ENCODE measurements at regions not wholly inside any gene's neighbourhood (a gene's known extent, or its start where the extent isn't known, plus 50 kb on each side); places are given as distances from the start of the nearest gene placed in this dataset.
A peak's percentile ranks its signal among the peaks of the same experiment; 100 is the strongest.

DNA sequence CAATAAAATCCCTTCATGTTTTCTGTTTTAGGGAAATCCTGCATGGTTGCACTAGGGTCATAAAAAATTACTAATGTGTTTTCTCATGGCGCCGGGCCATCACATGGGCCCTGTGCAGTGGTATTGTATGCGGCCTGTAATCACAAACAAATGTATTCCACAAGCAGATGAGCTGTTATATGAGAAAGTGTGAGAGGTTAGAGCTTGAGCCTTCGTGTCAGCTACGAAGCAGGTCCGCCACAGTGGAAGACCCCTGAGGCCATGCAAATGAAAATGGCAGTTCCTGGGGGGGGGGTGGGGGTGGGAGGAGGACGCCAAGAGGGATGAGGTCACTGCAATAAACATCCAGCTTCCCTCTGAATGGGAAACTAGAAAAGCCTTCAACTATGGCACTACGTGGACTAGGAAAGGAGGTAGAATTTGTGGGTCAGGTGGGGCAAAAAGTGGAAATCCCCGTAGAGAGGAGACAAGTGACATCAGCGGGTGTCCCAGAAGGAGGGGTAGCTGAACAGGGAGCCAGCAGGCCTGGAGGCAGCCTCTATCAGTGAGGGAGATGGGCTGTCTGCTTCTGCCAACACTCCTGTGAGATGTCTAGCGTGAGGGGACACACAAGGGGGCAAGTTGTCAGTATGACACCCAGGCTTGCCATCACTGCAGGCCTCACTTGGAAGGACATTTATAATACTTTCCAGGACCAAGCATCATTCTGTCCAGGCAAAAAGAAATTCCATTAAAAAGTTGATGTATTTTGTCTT is 130.3 kb upstream of the CTAGE1 start:
- Histone ChIP-seq H3K27ac (ENCODE audit: low read length, poor library complexity, severe bottlenecking) (no peak overlapping the region), H3K36me3 (ENCODE audit: control insufficient read depth in 1 of 2, insufficient read depth in 2 of 2, low read depth in 1 of 2, low read length in 2 of 2) (no peaks in the 10 kb centered on the region), H2BK120ac (ENCODE audit: low read depth, low read length) (no peak overlapping the region), H3K14ac (ENCODE audit: low read length in 2 of 2) (no peak overlapping the region), H4K8ac (ENCODE audit: low read length) (no peak overlapping the region), H3K27me3 (ENCODE audit: control insufficient read depth in 1 of 2, insufficient read depth in 1 of 2, low read length in 2 of 2) (peaks cover 0 to 4% of the 10 kb centered on the region in 2 experiments), H2AK5ac (ENCODE audit: low read length, severe bottlenecking) (no peak overlapping the region), H4K91ac (ENCODE audit: low read length) (no peak overlapping the region), H3K9ac (ENCODE audit: low read length) (peak overlapping the region; percentile 22), H2BK5ac (ENCODE audit: low read depth, low read length, poor library complexity, severe bottlenecking) (no peak overlapping the region), H3K23ac (ENCODE audit: low read length in 2 of 2) (no peak overlapping the region), H3K4me2 (ENCODE audit: low read length, poor library complexity, severe bottlenecking) (no peak overlapping the region), H2BK15ac (ENCODE audit: low read depth, poor library complexity, severe bottlenecking) (no peak overlapping the region), H2AFZ (ENCODE audit: low read depth, low read length) (no peak overlapping the region), H3K18ac (ENCODE audit: low read depth in 1 of 2, low read length in 2 of 2) (peak overlapping the region in 1 of 2 experiments; percentile 7), H3K9me3 (ENCODE audit: control insufficient read depth, low read length) (no peaks in the 10 kb centered on the region), H3K4me1 (ENCODE audit: control insufficient read depth, insufficient read depth, low read depth, low read length) (peaks cover 3% of the 10 kb centered on the region), H3K79me1 (replicated peaks; ENCODE audit: low read length, poor library complexity, severe bottlenecking) (no peaks in the 10 kb centered on the region), H3K4ac (ENCODE audit: low read depth in 1 of 2, low read length in 2 of 2) (no peak overlapping the region), H2BK12ac (ENCODE audit: low read length in 2 of 2) (peak overlapping the region in 1 of 2 experiments; percentile 66), H3K4me3 (ENCODE audit: insufficient read depth in 1 of 2, low read depth in 1 of 2, low read length in 2 of 2) (no peak overlapping the region)
- WGBS, result 67% methylated on average over 10 of the region's 11 CpGs
- no peak for DNase-seq

DNA sequence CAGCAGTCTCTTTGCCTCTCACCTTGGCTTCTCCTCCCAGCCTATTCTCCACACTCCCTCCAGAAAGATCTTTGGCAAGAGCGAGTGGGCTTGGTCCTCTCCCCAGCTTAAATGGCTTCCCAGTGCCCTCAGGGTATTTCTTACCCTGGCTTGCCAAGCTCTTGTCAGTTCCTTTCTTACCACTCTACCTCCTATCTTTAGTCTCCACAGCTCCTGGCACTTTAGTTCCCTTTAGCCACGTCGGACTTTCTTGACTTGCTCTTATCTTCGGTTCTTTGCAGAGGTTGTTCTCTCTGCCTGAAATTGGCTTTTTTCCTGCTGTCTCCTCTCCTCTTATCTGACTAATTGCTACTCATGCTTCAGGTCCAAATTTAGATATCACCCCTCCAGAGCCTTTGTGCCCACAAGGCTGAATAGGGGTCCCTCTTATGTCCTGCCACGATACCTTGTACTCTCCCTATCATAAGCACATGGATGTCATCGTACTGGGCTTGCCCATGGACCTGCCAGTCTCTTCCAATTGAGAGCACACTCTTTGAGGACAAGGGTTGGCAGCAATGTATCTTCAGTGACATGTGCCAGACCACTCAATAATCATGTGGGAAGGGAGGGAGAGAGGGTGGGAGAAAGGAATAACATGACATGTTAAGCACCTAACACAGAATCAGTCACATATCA is 131.7 kb upstream of the CTAGE1 start:
- Histone ChIP-seq H4K91ac (ENCODE audit: low read length) (no peak overlapping the region), H3K23ac (ENCODE audit: low read length in 2 of 2) (no peak overlapping the region), H2BK5ac (ENCODE audit: low read depth, low read length, poor library complexity, severe bottlenecking) (no peak overlapping the region), H3K9me3 (ENCODE audit: control insufficient read depth, low read length) (no peaks in the 10 kb centered on the region), H3K4me2 (ENCODE audit: low read length, poor library complexity, severe bottlenecking) (no peak overlapping the region), H4K8ac (ENCODE audit: low read length) (no peak overlapping the region), H3K18ac (ENCODE audit: low read depth in 1 of 2, low read length in 2 of 2) (no peak overlapping the region), H3K4me3 (ENCODE audit: insufficient read depth in 1 of 2, low read depth in 1 of 2, low read length in 2 of 2) (no peak overlapping the region), H2BK15ac (ENCODE audit: low read depth, poor library complexity, severe bottlenecking) (no peak overlapping the region), H3K79me1 (replicated peaks; ENCODE audit: low read length, poor library complexity, severe bottlenecking) (no peaks in the 10 kb centered on the region), H3K36me3 (ENCODE audit: control insufficient read depth in 1 of 2, insufficient read depth in 2 of 2, low read depth in 1 of 2, low read length in 2 of 2) (no peaks in the 10 kb centered on the region), H2AFZ (ENCODE audit: low read depth, low read length) (no peak overlapping the region), H3K14ac (ENCODE audit: low read length in 2 of 2) (no peak overlapping the region), H3K9ac (ENCODE audit: low read length) (no peak overlapping the region), H2BK120ac (ENCODE audit: low read depth, low read length) (no peak overlapping the region), H3K4ac (ENCODE audit: low read depth in 1 of 2, low read length in 2 of 2) (no peak overlapping the region), H3K4me1 (ENCODE audit: control insufficient read depth, insufficient read depth, low read depth, low read length) (peaks cover 3% of the 10 kb centered on the region), H3K27ac (ENCODE audit: low read length, poor library complexity, severe bottlenecking) (no peak overlapping the region), H3K27me3 (ENCODE audit: control insufficient read depth in 1 of 2, insufficient read depth in 1 of 2, low read length in 2 of 2) (peaks cover 0 to 4% of the 10 kb centered on the region in 2 experiments), H2BK12ac (ENCODE audit: low read length in 2 of 2) (no peak overlapping the region), H2AK5ac (ENCODE audit: low read length, severe bottlenecking) (no peak overlapping the region)
- DNase-seq, result no peak
- WGBS, result 85% methylated on average over 6 of the region's 6 CpGs

DNA sequence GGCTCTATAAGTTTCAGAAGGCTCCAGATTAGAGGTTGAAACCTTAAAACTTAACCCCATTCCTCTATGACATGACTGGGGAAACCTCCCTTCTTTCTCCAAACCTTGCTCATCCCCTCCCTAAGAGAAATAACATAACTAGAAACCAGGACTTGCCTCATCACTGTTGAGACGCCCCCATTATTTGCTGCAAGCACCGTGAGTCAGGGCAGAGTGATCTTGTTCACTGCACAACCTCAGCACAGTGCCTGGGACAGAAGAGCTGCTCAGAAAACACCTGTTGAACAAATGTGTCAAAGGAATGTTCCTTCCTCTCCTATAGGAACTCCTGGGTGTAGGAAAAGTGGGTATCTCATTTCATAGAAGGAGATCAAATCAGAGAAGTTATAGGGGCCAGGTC is 132.7 kb upstream of the CTAGE1 start:
- Histone ChIP-seq H3K79me1 (replicated peaks; ENCODE audit: low read length, poor library complexity, severe bottlenecking) (no peaks in the 10 kb centered on the region), H3K4me3 (ENCODE audit: insufficient read depth in 1 of 2, low read depth in 1 of 2, low read length in 2 of 2) (no peak overlapping the region), H3K14ac (ENCODE audit: low read length in 2 of 2) (no peak overlapping the region), H2AK5ac (ENCODE audit: low read length, severe bottlenecking) (no peak overlapping the region), H3K4me2 (ENCODE audit: low read length, poor library complexity, severe bottlenecking) (no peak overlapping the region), H3K27me3 (ENCODE audit: control insufficient read depth in 1 of 2, insufficient read depth in 1 of 2, low read length in 2 of 2) (peaks cover 0 to 4% of the 10 kb centered on the region in 2 experiments), H2BK12ac (ENCODE audit: low read length in 2 of 2) (peak overlapping the region in 1 of 2 experiments; percentile 32), H2BK15ac (ENCODE audit: low read depth, poor library complexity, severe bottlenecking) (no peak overlapping the region), H3K18ac (ENCODE audit: low read depth in 1 of 2, low read length in 2 of 2) (no peak overlapping the region), H2BK5ac (ENCODE audit: low read depth, low read length, poor library complexity, severe bottlenecking) (no peak overlapping the region), H3K23ac (ENCODE audit: low read length in 2 of 2) (peak overlapping the region in 1 of 2 experiments; percentile 74), H3K36me3 (ENCODE audit: control insufficient read depth in 1 of 2, insufficient read depth in 2 of 2, low read depth in 1 of 2, low read length in 2 of 2) (no peaks in the 10 kb centered on the region), H4K91ac (ENCODE audit: low read length) (no peak overlapping the region), H3K4me1 (ENCODE audit: control insufficient read depth, insufficient read depth, low read depth, low read length) (peaks cover 3% of the 10 kb centered on the region), H3K27ac (ENCODE audit: low read length, poor library complexity, severe bottlenecking) (peak overlapping the region; percentile 89), H3K9ac (ENCODE audit: low read length) (no peak overlapping the region), H2AFZ (ENCODE audit: low read depth, low read length) (no peak overlapping the region), H2BK120ac (ENCODE audit: low read depth, low read length) (no peak overlapping the region), H3K9me3 (ENCODE audit: control insufficient read depth, low read length) (no peaks in the 10 kb centered on the region), H3K4ac (ENCODE audit: low read depth in 1 of 2, low read length in 2 of 2) (no peak overlapping the region), H4K8ac (ENCODE audit: low read length) (no peak overlapping the region)
- no peak for DNase-seq
- 87% methylated on average over 2 of the region's 2 CpGs for WGBS

DNA sequence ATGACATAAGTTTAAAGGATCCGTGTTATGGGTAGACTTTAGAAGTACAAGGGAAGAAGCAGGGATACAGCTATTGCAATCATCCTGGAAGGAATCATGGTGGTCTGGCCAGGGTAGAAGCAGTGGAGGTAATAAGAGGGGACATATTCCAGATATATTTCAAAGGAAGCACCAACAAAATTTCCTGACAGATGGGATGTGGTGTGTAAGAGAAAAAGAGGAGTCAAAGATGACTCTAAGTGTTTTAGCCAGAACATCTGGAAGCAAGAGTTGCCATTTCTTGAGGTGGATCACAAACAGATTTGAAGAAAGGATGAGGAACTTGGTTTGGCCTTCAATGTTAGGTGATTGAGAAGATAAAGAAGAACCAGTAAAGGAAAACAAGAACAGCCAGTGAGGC is 133.1 kb upstream of the CTAGE1 start:
- H3K9me3 ChIP-seq (ENCODE audit: control insufficient read depth, low read length), result no peaks in the 10 kb centered on the region
- no peak overlapping the region for H2BK120ac ChIP-seq (ENCODE audit: low read depth, low read length)
- no peak overlapping the region for H2AFZ ChIP-seq (ENCODE audit: low read depth, low read length)
- H2AK5ac ChIP-seq (ENCODE audit: low read length, severe bottlenecking), result peak overlapping the region; percentile 61
- no peak overlapping the region for H3K9ac ChIP-seq (ENCODE audit: low read length)
- no peak overlapping the region for H3K14ac ChIP-seq (ENCODE audit: low read length in 2 of 2)
- H3K27ac ChIP-seq (ENCODE audit: low read length, poor library complexity, severe bottlenecking), result peak overlapping the region; percentile 89
- peak overlapping the region in 1 of 2 experiments; percentile 29 for H3K4ac ChIP-seq (ENCODE audit: low read depth in 1 of 2, low read length in 2 of 2)
- H2BK15ac ChIP-seq (ENCODE audit: low read depth, poor library complexity, severe bottlenecking), result no peak overlapping the region
- peaks cover 3% of the 10 kb centered on the region for H3K4me1 ChIP-seq (ENCODE audit: control insufficient read depth, insufficient read depth, low read depth, low read length)
- no peak overlapping the region for H4K91ac ChIP-seq (ENCODE audit: low read length)
- no peak overlapping the region for H3K18ac ChIP-seq (ENCODE audit: low read depth in 1 of 2, low read length in 2 of 2)
- 90% methylated on average over 1 of the region's 1 CpG for WGBS
- no peak overlapping the region for H4K8ac ChIP-seq (ENCODE audit: low read length)
- no peak overlapping the region for H3K4me2 ChIP-seq (ENCODE audit: low read length, poor library complexity, severe bottlenecking)
- no peak overlapping the region for H2BK5ac ChIP-seq (ENCODE audit: low read depth, low read length, poor library complexity, severe bottlenecking)
- no peak overlapping the region for H3K4me3 ChIP-seq (ENCODE audit: insufficient read depth in 1 of 2, low read depth in 1 of 2, low read length in 2 of 2)
- no peaks in the 10 kb centered on the region for H3K36me3 ChIP-seq (ENCODE audit: control insufficient read depth in 1 of 2, insufficient read depth in 2 of 2, low read depth in 1 of 2, low read length in 2 of 2)
- H2BK12ac ChIP-seq (ENCODE audit: low read length in 2 of 2), result peak overlapping the region in 1 of 2 experiments; percentile 79
- H3K23ac ChIP-seq (ENCODE audit: low read length in 2 of 2), result no peak overlapping the region
- peaks cover 0 to 4% of the 10 kb centered on the region in 2 experiments for H3K27me3 ChIP-seq (ENCODE audit: control insufficient read depth in 1 of 2, insufficient read depth in 1 of 2, low read length in 2 of 2)
- peak; percentile 17 for DNase-seq
- no peaks in the 10 kb centered on the region for H3K79me1 ChIP-seq (replicated peaks; ENCODE audit: low read length, poor library complexity, severe bottlenecking)

All from mesenchymal stem cell (in vitro differentiated cells and primary cell).